NB4 (cell line): ENCODE measurements at regions not wholly inside any gene's neighbourhood (a gene's known extent, or its start where the extent isn't known, plus 50 kb on each side); places are given as distances from the start of the nearest gene placed in this dataset.

Experiments
- POLR2A ChIP-seq: IDR thresholded peaks from 2 replicates; pipeline ENCODE4 v1.6.1; 2011; ENCODE audit warnings: mild to moderate bottlenecking; ENCODE audit not compliant: insufficient read length; ENCODE audit errors: extremely low read depth
- TF ChIP-seq, protein P1 (sequence below): IDR thresholded peaks from one replicate; pipeline ENCODE4 v1.5.1; 2012; ENCODE audit warnings: low read depth, low read length

DNA sequence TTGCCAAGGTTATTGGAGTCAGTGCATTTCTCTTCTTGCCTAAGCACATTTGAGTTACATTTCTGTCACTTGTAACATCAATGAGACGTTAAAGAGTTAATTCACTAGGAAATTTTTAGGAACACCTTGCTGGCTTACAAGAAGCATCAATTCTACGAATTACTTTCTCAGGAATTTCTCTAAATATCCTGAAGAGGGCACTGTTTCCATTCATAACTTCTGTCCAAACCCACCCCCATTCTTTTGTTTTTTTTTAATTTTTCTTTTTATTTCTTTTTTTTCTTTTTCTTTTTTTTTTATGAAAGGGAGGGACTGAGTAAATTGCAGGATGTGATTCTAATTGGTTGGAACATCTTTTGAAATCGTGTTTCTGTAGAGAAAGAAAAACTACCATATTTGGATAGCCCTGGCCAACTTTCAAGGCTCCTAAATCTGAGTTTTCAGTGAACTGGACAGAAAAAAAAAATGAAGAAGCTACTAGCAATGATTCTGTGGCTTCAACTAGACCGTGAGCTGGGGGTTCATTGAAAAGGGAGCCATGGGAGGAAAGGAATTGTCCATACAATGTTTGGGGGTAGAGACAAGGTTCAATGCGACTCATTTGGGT lies 285.3 kb downstream of the DAD1 start:
- TF ChIP-seq, protein P1, sequence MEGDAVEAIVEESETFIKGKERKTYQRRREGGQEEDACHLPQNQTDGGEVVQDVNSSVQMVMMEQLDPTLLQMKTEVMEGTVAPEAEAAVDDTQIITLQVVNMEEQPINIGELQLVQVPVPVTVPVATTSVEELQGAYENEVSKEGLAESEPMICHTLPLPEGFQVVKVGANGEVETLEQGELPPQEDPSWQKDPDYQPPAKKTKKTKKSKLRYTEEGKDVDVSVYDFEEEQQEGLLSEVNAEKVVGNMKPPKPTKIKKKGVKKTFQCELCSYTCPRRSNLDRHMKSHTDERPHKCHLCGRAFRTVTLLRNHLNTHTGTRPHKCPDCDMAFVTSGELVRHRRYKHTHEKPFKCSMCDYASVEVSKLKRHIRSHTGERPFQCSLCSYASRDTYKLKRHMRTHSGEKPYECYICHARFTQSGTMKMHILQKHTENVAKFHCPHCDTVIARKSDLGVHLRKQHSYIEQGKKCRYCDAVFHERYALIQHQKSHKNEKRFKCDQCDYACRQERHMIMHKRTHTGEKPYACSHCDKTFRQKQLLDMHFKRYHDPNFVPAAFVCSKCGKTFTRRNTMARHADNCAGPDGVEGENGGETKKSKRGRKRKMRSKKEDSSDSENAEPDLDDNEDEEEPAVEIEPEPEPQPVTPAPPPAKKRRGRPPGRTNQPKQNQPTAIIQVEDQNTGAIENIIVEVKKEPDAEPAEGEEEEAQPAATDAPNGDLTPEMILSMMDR: peak; percentile 10
- no peak for TF ChIP-seq POLR2A
